Osteocyte (in vitro differentiated cells): ENCODE measurements at regions not wholly inside any gene's neighbourhood (a gene's known extent, or its start where the extent isn't known, plus 50 kb on each side); places are given as distances from the start of the nearest gene placed in this dataset.

Experiments used
- DNase-seq: peaks from one replicate; pipeline ENCODE4 v3.0.0; 2021; ENCODE audit warnings: mixed read lengths; ENCODE audit not compliant: unreplicated experiment; ENCODE audit errors: extremely low spot score
- H3K27ac Mint-ChIP-seq: one replicate; pipeline ENCODE4 v1.8.0; 2021; ENCODE audit warnings: mild to moderate bottlenecking, mixed read lengths; ENCODE audit not compliant: unreplicated experiment
- H3K27me3 Mint-ChIP-seq: one replicate; pipeline ENCODE4 v1.8.0; 2021; ENCODE audit warnings: mixed read lengths; ENCODE audit not compliant: unreplicated experiment
- H3K36me3 Mint-ChIP-seq: one replicate; pipeline ENCODE4 v1.8.0; 2021; ENCODE audit warnings: mixed read lengths; ENCODE audit not compliant: unreplicated experiment
- H3K4me1 Mint-ChIP-seq: one replicate; pipeline ENCODE4 v1.8.0; 2021; ENCODE audit warnings: mixed read lengths; ENCODE audit not compliant: unreplicated experiment
- H3K4me3 Mint-ChIP-seq: one replicate; pipeline ENCODE4 v1.8.0; 2021; ENCODE audit warnings: mild to moderate bottlenecking, moderate library complexity, mixed read lengths; ENCODE audit not compliant: unreplicated experiment
- H3K9me3 Mint-ChIP-seq: one replicate; pipeline ENCODE4 v1.8.0; 2021; ENCODE audit warnings: mixed read lengths; ENCODE audit not compliant: unreplicated experiment
- CTCF ChIP-seq: fragments of 200-600 bp; sonication (generic); IDR thresholded peaks from 2 replicates; pipeline ENCODE4 v1.5.0; 2021; ENCODE audit warnings: antibody characterized with exemption, mild to moderate bottlenecking, moderate library complexity

GRCh38 chr14:23814527-23815256, 138.9 kb upstream of the DHRS4 start:
- H3K36me3 Mint-ChIP-seq = no peaks in the 10 kb centered on the region
- H3K27me3 Mint-ChIP-seq = peaks cover 20% of the 10 kb centered on the region
- H3K9me3 Mint-ChIP-seq = peaks cover 4% of the 10 kb centered on the region
- no peak overlapping the region for H3K27ac Mint-ChIP-seq
- DNase-seq = no peak
- TF ChIP-seq CTCF = no peak
- H3K4me3 Mint-ChIP-seq = no peak overlapping the region
- H3K4me1 Mint-ChIP-seq = no peaks in the 10 kb centered on the region

GRCh38 chr14:23816371-23816770, 137.2 kb upstream of the DHRS4 start:
- Mint-ChIP-seq H3K4me1 (no peaks in the 10 kb centered on the region), H3K4me3 (no peak overlapping the region), H3K9me3 (peaks cover 4% of the 10 kb centered on the region), H3K36me3 (no peaks in the 10 kb centered on the region), H3K27ac (no peak overlapping the region), H3K27me3 (peaks cover 29% of the 10 kb centered on the region)
- no peak for TF ChIP-seq CTCF
- no peak for DNase-seq

GRCh38 chr14:23817164-23817767, 136.3 kb upstream of the DHRS4 start:
- Mint-ChIP-seq H3K9me3 (peaks cover 4% of the 10 kb centered on the region), H3K4me1 (no peaks in the 10 kb centered on the region), H3K27me3 (peaks cover 36% of the 10 kb centered on the region), H3K36me3 (no peaks in the 10 kb centered on the region), H3K4me3 (no peak overlapping the region), H3K27ac (no peak overlapping the region)
- no peak for TF ChIP-seq CTCF
- no peak for DNase-seq

GRCh38 chr14:23827100-23827892, 126.3 kb upstream of the DHRS4 start:
- Mint-ChIP-seq H3K27me3 (peaks cover 16% of the 10 kb centered on the region), H3K4me1 (no peaks in the 10 kb centered on the region), H3K27ac (no peak overlapping the region), H3K4me3 (no peak overlapping the region), H3K9me3 (no peaks in the 10 kb centered on the region), H3K36me3 (no peaks in the 10 kb centered on the region)
- TF ChIP-seq CTCF = no peak
- no peak for DNase-seq

GRCh38 chr14:23828001-23828400, 125.6 kb upstream of the DHRS4 start:
- Mint-ChIP-seq H3K27ac (no peak overlapping the region), H3K9me3 (no peaks in the 10 kb centered on the region), H3K27me3 (peaks cover 11% of the 10 kb centered on the region), H3K4me3 (no peak overlapping the region), H3K4me1 (no peaks in the 10 kb centered on the region), H3K36me3 (no peaks in the 10 kb centered on the region)
- TF ChIP-seq CTCF = no peak
- no peak for DNase-seq
